BJ (cell line): ENCODE measurements at regions not wholly inside any gene's neighbourhood (a gene's known extent, or its start where the extent isn't known, plus 50 kb on each side); places are given as distances from the start of the nearest gene placed in this dataset.
"Not testable (repeated sequence)": the region's sequence is repeated elsewhere in the genome, so short reads cannot be mapped to it uniquely, and the experiment has no call there.

ENCODE experiments used
- CTCF ChIA-PET: fragments of 350-600 bp; formaldehyde crosslinking; extraction: SDS; loops from one replicate; lab custom pipeline; 2021; ENCODE audit warnings: antibody characterized with exemption, inconsistent platforms; lab: Yijun Ruan, JAX
- POLR2A ChIA-PET: fragments of 300-600 bp; sonication (Branson Sonifier 250); formaldehyde crosslinking; extraction: SDS; loops from one replicate; lab custom pipeline; 2021; ENCODE audit warnings: antibody characterized with exemption; lab: Charles Lee
- DNase-seq: peaks from one replicate; pipeline ENCODE4 v3.0.0-alpha.2; 2011; ENCODE audit warnings: low read depth
- H3K27me3 ChIP-seq: 2 replicates; pipeline ENCODE4 v1.6.0; 2011; ENCODE audit warnings: low read length; ENCODE audit not compliant: control insufficient read depth, insufficient read depth
- H3K36me3 ChIP-seq: 2 replicates; pipeline ENCODE4 v1.5.1; 2011; ENCODE audit warnings: low read length; ENCODE audit not compliant: control insufficient read depth, insufficient read depth
- H3K4me3 ChIP-seq: 2 replicates; pipeline ENCODE4 v1.5.1; 2011; ENCODE audit warnings: low read depth, mild to moderate bottlenecking, control low read depth, low read length
- CTCF ChIP-seq: IDR thresholded peaks from 2 replicates; pipeline ENCODE4 v1.5.1; 2011; ENCODE audit warnings: low read depth, mild to moderate bottlenecking, control low read depth, inconsistent platforms, low read length, moderate library complexity; ENCODE audit not compliant: insufficient read depth

DNA sequence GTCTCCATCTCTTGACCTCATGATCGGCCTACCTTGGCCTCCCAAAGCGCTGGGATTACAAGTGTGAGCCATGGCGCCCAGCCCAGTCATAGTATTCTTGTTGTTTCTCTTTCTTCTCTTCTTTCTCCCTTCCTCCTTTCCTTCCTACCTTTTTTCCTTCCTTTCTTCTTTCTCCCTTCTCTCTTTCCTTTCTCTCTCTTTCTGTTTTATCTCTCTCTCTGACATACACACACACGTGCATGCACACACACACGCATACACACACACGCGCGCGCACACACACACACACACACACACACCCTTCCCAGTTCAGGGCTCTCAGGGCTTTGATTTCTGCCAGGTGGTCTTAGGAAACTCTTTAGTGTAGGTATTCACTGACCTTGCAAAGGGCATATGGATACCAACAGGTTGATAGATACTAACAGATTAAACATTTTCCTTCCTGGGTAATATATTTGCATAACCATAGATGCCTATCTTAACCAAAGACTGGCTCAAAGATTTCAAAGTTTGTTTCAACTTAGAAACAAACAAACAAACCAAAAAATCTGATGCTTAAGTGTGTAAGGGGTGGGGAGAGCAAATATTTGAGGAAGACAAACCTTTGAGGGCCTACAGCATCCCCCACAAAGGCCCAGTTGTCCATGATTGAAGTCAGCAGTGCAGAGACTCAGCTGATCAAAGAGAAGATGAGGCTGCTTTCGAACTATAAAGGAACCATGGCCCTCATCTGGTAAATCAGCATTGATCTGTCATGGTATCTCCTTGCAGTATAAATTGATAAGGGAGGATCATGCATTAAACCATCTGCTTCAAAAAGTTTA, 288.2 kb upstream of the SEMA6A start:
- no peak for DNase-seq
- ChIA-PET CTCF (no interaction called here), POLR2A (no interaction called here)
- Histone ChIP-seq H3K27me3 (no peaks in the 10 kb centered on the region), H3K4me3 (no peak overlapping the region), H3K36me3 (no peaks in the 10 kb centered on the region)
- TF ChIP-seq CTCF = no peak

- ChIA-PET POLR2A (interaction anchor here (0.6 kb wide), 1 partner anchor 519 kb away, joined by 4 read pairs; no protein-coding TSS in a partner anchor), CTCF (no interaction called here)
- no peak for DNase-seq
These were observed 287.0 kb upstream of the SEMA6A start for GRCh38 chr5:116861666-116862065.

GRCh38 chr5:116861097-116861496, 286.5 kb upstream of the SEMA6A start:
- ChIA-PET CTCF (no interaction called here), POLR2A (interaction anchor here (0.6 kb wide), 1 partner anchor 518 kb away, joined by 4 read pairs; no protein-coding TSS in a partner anchor)
- no peak for TF ChIP-seq CTCF
- H3K27me3 ChIP-seq = no peaks in the 10 kb centered on the region
- H3K36me3 ChIP-seq = no peaks in the 10 kb centered on the region
- no peak for DNase-seq
- H3K4me3 ChIP-seq = no peak overlapping the region

More at GRCh38 chr5:116861666-116862065, 287.0 kb upstream of the SEMA6A start:
- Histone ChIP-seq H3K36me3 (no peaks in the 10 kb centered on the region), H3K27me3 (no peaks in the 10 kb centered on the region), H3K4me3 (no peak overlapping the region)
- no peak for TF ChIP-seq CTCF

DNA sequence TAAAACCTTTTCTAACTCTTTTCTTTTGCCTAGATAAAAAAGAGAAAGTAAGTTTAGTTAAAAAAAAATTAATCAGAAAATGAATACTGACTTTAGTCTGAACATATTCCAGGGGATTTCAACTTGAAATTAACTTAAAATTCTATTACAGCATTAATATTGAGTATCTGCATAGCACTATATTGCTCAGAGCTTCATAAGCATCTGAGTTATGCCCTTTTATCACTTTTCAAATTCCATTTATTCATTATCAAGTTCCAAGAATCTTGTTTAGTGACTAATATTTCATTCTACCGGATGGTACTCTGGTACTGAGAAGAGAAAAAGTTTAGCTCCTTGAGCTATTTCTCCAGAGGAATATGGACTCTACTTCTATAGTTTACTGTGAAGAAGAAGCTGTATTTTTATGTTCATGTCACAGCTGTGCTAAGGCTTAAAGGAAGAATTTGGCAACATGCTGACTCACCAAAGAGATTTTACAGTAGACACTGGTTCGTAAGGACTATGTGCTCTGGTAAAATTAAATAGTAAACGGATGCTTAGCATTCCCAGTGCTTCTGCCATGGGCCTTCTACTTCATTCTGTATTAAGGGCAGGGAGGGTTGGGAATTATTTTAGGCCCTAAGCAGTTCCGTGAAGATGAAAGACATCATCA, 285.2 kb upstream of the SEMA6A start:
- POLR2A ChIA-PET = no interaction called here
- Histone ChIP-seq H3K27me3 (no peaks in the 10 kb centered on the region), H3K36me3 (no peaks in the 10 kb centered on the region), H3K4me3 (no peak overlapping the region)
- CTCF ChIA-PET = no interaction called here
- no peak for DNase-seq
- no peak for TF ChIP-seq CTCF

DNA sequence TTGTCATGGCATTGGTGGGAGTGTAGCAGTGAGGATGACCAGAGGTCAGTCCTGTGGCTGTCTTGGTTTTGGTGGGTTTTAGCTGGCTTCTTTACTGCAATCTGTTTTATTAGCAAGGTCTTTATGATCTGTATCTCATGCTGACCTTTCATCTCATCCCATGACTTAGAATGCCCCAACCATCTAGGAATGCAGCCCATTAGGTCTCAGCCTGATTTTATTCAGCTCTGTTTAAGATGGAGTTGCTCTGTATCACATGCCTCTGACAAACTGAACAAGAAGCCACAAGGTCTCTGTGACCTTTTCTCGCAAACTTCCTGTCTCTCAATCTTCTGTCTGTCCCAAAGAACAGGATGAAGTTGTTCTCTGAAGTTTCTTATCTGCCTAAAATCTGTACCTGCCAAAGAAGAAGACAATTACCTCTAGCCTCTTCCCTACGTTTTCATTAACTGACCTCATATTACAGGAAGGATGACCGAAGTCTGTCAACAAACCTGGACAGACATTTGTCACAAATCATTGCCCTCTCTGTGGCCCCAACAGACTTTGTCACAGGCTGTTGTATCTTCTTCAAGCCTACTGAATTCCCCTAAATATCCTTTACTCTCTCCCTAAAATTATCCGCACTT, 284.2 kb upstream of the SEMA6A start:
- no peaks in the 10 kb centered on the region for H3K27me3 ChIP-seq
- no peak overlapping the region for H3K4me3 ChIP-seq
- DNase-seq = no peak
- ChIA-PET CTCF (no interaction called here), POLR2A (no interaction called here)
- H3K36me3 ChIP-seq = no peaks in the 10 kb centered on the region
- TF ChIP-seq CTCF = no peak

- H3K36me3 ChIP-seq, H3K27me3 ChIP-seq, POLR2A ChIA-PET, CTCF ChIA-PET, DNase-seq, H3K4me3 ChIP-seq: not testable (repeated sequence)
These were observed 283.4 kb upstream of the SEMA6A start for GRCh38 chr5:116858020-116858419.
